SU-DHL-6 (cell line): ENCODE measurements at regions not wholly inside any gene's neighbourhood (a gene's known extent, or its start where the extent isn't known, plus 50 kb on each side); places are given as distances from the start of the nearest gene placed in this dataset.

ENCODE experiments used
- H2AFZ ChIP-seq: fragments of 200-600 bp; sonication (generic); 2 replicates; pipeline ENCODE4 v1.6.1; 2014; ENCODE audit warnings: low read depth, mild to moderate bottlenecking, moderate library complexity, mixed read lengths, antibody characterized with exemption, low read length; ENCODE audit not compliant: severe bottlenecking
- H3F3A ChIP-seq: fragments of 200-600 bp; shearing (Covaris generic); 2 replicates; pipeline ENCODE4 v1.6.0; 2016; ENCODE audit warnings: antibody characterized with exemption, mild to moderate bottlenecking; ENCODE audit not compliant: insufficient read depth
- H3K27ac ChIP-seq: fragments of 200-600 bp; sonication (generic); 2 replicates; pipeline ENCODE4 v1.5.1; 2016; ENCODE audit warnings: low read depth, mild to moderate bottlenecking, low read length, moderate library complexity, mixed read lengths
- H3K27me3 ChIP-seq: fragments of 200-600 bp; sonication (generic), shearing (Covaris generic); 2 replicates; pipeline ENCODE4 v1.6.0; 2014; ENCODE audit warnings: mild to moderate bottlenecking, low read length
- H3K36me3 ChIP-seq: fragments of 200-600 bp; sonication (generic); 2 replicates; pipeline ENCODE4 v1.6.1; 2014; ENCODE audit warnings: mild to moderate bottlenecking, low read length, mixed read lengths
- H3K4me2 ChIP-seq: fragments of 300-600, 200-600 bp; shearing (Covaris generic), sonication (generic); 2 replicates; pipeline ENCODE4 v1.6.0; 2014; ENCODE audit warnings: low read length, low read depth, mild to moderate bottlenecking; ENCODE audit not compliant: poor library complexity, severe bottlenecking
- H3K4me3 ChIP-seq: fragments of 200-600 bp; sonication (generic); 2 replicates; pipeline ENCODE4 v1.5.1; 2014; ENCODE audit warnings: antibody characterized with exemption, low read length, mild to moderate bottlenecking, mixed read lengths; ENCODE audit not compliant: insufficient read depth, poor library complexity, severe bottlenecking
- H3K79me2 ChIP-seq: fragments of 200-600 bp; sonication (generic); 2 replicates; pipeline ENCODE4 v1.6.1; 2014; ENCODE audit warnings: mild to moderate bottlenecking, low read length, moderate library complexity; ENCODE audit not compliant: insufficient read depth
- H3K9ac ChIP-seq: fragments of 200-600 bp; sonication (generic); 2 replicates; pipeline ENCODE4 v1.7.0; 2014; ENCODE audit warnings: mild to moderate bottlenecking, low read length
- H3K9me2 ChIP-seq: fragments of 200-600 bp; sonication (generic); replicated peaks from 2 replicates; pipeline ENCODE4 v1.6.1; 2014; ENCODE audit warnings: low read length; ENCODE audit not compliant: insufficient read depth
- H3K9me3 ChIP-seq: fragments of 200-600 bp; sonication (generic); 2 replicates; pipeline ENCODE4 v1.6.1; 2014; ENCODE audit warnings: low read length, mixed read lengths; ENCODE audit not compliant: insufficient read depth
- H4K20me1 ChIP-seq: fragments of 200-600 bp; sonication (generic); 2 replicates; pipeline ENCODE4 v1.6.1; 2014; ENCODE audit warnings: low read depth, mild to moderate bottlenecking, antibody characterized with exemption, low read length, moderate library complexity, mixed read lengths
- CTCF ChIP-seq: fragments of 200-600 bp; sonication (generic); IDR thresholded peaks from one replicate; pipeline ENCODE4 v1.5.1; 2017; ENCODE audit warnings: antibody characterized with exemption, mild to moderate bottlenecking, low read length, moderate library complexity; ENCODE audit not compliant: insufficient read depth, poor library complexity, severe bottlenecking
- EZH2phosphoT487 ChIP-seq: fragments of 200-600 bp; sonication (generic), shearing (Covaris generic); conservative IDR thresholded peaks from 2 replicates; pipeline ENCODE4 v1.6.1; 2018; ENCODE audit warnings: mild to moderate bottlenecking, antibody characterized with exemption, low read length, moderate library complexity, mixed read lengths

- Histone ChIP-seq H2AFZ (no peak overlapping the region), H3K36me3 (no peaks in the 10 kb centered on the region), H3K9ac (no peak overlapping the region), H3K27ac (no peak overlapping the region), H3F3A (no peaks in the 10 kb centered on the region), H3K4me3 (no peak overlapping the region), H3K9me2 (no peaks in the 10 kb centered on the region), H3K9me3 (no peaks in the 10 kb centered on the region), H4K20me1 (no peaks in the 10 kb centered on the region), H3K79me2 (no peaks in the 10 kb centered on the region), H3K27me3 (no peaks in the 10 kb centered on the region), H3K4me2 (no peak overlapping the region)
- TF ChIP-seq EZH2phosphoT487 (no peak), CTCF (no peak)
Measured at GRCh38 chr16:88298833-88299745, 83.7 kb upstream of the ZNF469 start.

GRCh38 chr16:88299751-88300462 is 82.9 kb upstream of the ZNF469 start:
- Histone ChIP-seq H3K4me3 (no peak overlapping the region), H3K9ac (no peak overlapping the region), H3K27me3 (no peaks in the 10 kb centered on the region), H3K79me2 (no peaks in the 10 kb centered on the region), H4K20me1 (no peaks in the 10 kb centered on the region), H3K9me3 (no peaks in the 10 kb centered on the region), H3K36me3 (no peaks in the 10 kb centered on the region), H2AFZ (no peak overlapping the region), H3F3A (no peaks in the 10 kb centered on the region), H3K9me2 (no peaks in the 10 kb centered on the region), H3K27ac (no peak overlapping the region), H3K4me2 (no peak overlapping the region)
- TF ChIP-seq CTCF = no peak
- no peak for TF ChIP-seq EZH2phosphoT487

GRCh38 chr16:88300463-88300835 is 82.3 kb upstream of the ZNF469 start:
- no peaks in the 10 kb centered on the region for H4K20me1 ChIP-seq
- H3K4me2 ChIP-seq = no peak overlapping the region
- no peak overlapping the region for H2AFZ ChIP-seq
- TF ChIP-seq EZH2phosphoT487 (no peak), CTCF (no peak)
- no peaks in the 10 kb centered on the region for H3K9me3 ChIP-seq
- H3K9ac ChIP-seq = no peak overlapping the region
- H3K36me3 ChIP-seq = no peaks in the 10 kb centered on the region
- no peak overlapping the region for H3K27ac ChIP-seq
- no peaks in the 10 kb centered on the region for H3K79me2 ChIP-seq
- no peaks in the 10 kb centered on the region for H3F3A ChIP-seq
- no peaks in the 10 kb centered on the region for H3K9me2 ChIP-seq
- H3K27me3 ChIP-seq = no peaks in the 10 kb centered on the region
- H3K4me3 ChIP-seq = no peak overlapping the region
